DMS 273 treated with DMSO at 0.1 percent for 48 hours (cell line): ENCODE measurements at regions not wholly inside any gene's neighbourhood (a gene's known extent, or its start where the extent isn't known, plus 50 kb on each side); places are given as distances from the start of the nearest gene placed in this dataset.
A peak's percentile ranks its signal among the peaks of the same experiment; 100 is the strongest.

Experiments used
- DNase-seq: peaks from one replicate; lab custom pipeline; 2025; lab: John Stamatoyannopoulos, UW

DNA sequence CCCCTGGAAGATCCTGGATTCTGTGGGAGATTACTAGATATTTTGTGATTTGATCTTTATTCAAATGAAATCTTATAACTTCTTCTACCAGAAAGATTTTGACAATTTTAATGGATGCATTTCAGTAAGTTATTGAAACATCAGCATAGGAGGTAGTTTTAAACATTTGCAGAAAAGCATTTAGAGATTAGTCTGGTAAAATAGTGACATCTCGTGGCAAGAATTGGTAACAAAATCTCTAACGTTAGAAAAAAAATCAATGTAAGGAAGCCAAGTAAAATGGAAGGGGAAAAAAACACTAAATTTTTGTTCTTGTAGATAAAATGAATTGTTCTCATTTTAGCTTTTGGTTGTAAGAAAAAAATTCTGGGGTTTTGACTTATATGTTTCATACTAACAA, 73.3 kb downstream of the TASL start:
- peak; percentile 4 for DNase-seq

DNA sequence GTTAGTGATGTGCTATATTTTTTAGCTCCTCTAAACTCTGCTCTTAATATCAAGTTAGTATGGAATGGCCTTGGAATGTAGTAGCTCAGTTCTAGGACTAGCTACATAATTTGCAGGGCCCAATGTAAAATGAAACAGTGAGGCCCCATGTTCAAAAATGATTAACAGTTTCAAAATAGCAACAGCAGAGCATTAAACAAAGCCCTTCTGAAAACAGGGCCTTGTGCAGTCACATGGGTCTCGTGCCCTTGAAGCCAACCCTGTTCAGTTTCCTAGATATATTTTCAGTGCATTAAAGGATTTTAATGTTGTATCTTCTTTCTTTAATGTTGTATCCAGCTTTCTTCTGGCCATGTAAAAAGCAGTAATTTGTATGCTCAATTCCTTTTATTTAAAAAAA, 82.1 kb downstream of the TASL start:
- DNase-seq = no peak

DNA sequence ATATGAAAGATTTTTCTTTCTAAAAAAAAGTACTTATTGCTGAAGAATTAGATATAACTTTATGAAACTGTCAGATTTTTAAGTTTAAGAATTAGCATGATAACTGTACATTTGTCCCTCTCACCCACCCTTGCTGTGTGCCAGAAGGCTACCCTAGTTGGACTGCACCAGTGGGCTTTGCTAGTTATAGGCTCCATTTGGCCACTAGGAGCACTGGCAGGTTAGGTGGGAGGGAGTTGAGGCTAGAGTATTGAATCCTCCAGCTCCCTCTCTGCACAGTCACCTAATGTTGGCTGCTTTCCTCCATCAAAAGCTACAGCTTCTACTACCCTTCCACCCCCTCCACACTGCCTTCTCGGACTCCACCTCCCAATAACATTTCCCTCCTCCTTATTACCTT, 84.2 kb downstream of the TASL start:
- no peak for DNase-seq

DNA sequence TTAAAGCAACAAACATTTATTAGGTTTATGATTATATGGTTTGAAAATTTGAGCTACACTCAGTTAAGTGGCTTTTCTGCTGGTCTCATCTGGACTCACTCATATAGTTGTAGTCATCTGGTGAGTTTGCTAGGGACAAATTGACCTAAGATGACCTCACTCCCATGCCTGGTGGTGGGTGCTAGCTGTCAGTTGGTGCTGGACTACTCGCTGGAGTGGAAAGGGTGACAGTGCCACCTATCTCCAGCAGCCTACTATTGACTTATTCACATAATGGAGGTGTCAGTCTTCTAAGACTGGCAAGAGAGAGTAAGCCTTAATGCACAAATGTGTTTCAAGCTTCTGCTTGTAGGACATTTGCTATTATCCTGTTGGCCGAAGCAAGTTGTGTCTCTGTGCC, 88.2 kb downstream of the TASL start:
- DNase-seq = no peak

DNA sequence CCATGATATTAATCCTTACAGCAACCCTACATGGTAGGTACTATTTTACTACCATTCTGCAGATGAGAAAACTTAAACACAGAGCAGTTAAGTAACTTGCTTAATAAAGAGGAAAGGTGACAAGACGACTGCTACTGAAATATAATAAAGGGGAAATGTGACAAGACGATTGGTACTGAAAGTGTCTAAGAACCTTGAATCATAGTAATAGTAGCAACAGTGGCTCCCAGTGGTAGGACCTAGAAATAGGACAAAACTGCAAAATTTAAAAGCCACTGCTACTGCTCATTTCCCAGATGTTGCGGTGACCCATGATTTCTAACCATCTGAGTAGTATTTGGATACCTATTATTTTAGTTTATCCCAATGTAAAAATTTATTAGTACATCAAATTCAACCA, 89.5 kb downstream of the TASL start:
- no peak for DNase-seq

DNA sequence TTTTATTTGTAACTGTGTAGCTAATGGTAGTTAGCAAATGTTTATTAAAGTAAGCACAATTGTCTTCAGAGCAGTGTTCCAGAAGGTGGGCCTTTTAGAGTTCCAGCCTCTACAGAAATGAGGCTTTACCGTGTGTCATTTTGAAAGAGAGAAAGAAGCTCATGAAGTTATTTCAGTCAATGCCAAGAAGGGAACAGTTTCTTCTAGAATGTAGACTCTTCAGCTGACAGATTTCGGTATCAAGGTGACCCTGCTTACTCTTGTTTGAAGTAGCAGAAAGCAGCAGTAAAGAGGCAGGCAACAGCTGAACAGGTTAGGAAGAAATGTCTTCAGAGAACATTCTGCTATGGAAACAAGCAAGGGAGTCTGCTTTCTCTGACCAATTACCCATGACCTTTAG, 93.6 kb downstream of the TASL start:
- DNase-seq = no peak

DNA sequence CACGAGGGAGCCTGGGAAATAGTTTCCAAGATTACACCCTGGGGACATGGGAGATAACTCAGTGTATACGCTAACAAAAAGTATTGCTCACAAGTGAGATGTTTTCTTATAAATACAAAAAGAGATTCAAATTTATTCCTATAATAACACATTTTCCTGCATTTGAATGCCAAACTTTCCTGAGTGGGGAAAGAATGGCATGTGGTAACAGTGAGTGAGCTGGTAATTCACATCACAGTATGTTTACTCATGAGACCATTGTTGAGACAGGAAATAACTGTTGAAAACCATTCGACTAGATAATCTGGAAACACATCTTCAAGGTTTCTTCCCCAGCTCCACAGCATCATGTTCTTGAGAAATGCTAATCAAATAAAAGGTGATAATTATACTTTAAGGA, 109.1 kb downstream of the TASL start:
- no peak for DNase-seq
